ENCODE measurements at regions not wholly inside any gene's neighbourhood (a gene's known extent, or its start where the extent isn't known, plus 50 kb on each side); places are given as distances from the start of the nearest gene placed in this dataset.
"Not testable (repeated sequence)": the region's sequence is repeated elsewhere in the genome, so short reads cannot be mapped to it uniquely, and the experiment has no call there.

DNA sequence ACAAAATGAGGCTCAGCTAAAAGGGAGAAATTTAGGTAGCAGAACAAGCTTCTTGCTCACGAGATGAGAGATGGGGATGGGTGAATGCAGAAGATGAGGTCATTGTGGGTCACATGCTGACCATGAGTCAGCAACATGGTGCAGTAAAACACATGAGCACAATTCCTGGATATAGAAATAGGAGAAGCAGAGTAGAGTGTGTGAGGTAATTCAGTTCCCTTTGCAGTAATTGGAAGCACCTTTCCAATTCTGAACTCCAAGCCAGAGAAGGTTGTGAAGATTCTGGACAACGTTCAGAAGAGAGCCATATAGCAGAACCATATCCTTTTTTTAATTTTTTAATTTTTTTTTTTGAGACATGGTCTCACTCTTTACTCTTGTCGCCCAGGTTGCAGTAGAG, 62.0 kb upstream of the LMNTD1 start:
- H3K36me3 Mint-ChIP-seq, result peaks cover 6% of the 10 kb centered on the region
- TF ChIP-seq, protein P1, sequence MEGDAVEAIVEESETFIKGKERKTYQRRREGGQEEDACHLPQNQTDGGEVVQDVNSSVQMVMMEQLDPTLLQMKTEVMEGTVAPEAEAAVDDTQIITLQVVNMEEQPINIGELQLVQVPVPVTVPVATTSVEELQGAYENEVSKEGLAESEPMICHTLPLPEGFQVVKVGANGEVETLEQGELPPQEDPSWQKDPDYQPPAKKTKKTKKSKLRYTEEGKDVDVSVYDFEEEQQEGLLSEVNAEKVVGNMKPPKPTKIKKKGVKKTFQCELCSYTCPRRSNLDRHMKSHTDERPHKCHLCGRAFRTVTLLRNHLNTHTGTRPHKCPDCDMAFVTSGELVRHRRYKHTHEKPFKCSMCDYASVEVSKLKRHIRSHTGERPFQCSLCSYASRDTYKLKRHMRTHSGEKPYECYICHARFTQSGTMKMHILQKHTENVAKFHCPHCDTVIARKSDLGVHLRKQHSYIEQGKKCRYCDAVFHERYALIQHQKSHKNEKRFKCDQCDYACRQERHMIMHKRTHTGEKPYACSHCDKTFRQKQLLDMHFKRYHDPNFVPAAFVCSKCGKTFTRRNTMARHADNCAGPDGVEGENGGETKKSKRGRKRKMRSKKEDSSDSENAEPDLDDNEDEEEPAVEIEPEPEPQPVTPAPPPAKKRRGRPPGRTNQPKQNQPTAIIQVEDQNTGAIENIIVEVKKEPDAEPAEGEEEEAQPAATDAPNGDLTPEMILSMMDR (conservative IDR thresholded peaks at IDR 0.05), result no peak

DNA sequence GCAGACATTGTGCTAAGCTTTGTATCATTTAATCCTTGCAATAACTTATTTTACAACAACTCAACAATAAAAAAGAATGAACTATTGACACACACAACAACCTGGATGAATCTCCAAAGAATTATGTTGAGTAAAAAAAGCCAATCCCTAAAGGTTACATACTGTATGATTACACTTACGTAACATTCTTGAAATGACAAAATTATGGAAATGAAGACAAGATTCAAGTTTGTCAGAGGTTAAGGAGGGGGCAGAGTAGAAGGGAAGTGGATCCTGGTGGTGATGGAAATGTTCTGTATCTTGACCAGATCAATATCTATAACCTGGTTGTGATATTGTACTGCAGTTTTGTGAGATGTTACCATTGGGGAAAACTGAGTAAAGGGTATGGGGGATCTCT, 63.2 kb upstream of the LMNTD1 start:
- no peaks in the 10 kb centered on the region for H3K36me3 Mint-ChIP-seq
- H3K27me3 Mint-ChIP-seq, result peaks cover 3% of the 10 kb centered on the region
- no peaks in the 10 kb centered on the region for H3K4me1 Mint-ChIP-seq (ENCODE audit: unreplicated experiment)
- DNase-seq (ENCODE audit: extremely low spot score, unreplicated experiment), result no peak
- TF ChIP-seq, protein P1 (conservative IDR thresholded peaks at IDR 0.05), result no peak
- H3K9me3 Mint-ChIP-seq, result no peaks in the 10 kb centered on the region
- H3K27ac Mint-ChIP-seq, result no peak overlapping the region
- no peak overlapping the region for H3K4me3 Mint-ChIP-seq

More for the DNA sequence above, 62.0 kb upstream of the LMNTD1 start:
- H3K27me3 Mint-ChIP-seq, result peaks cover 11% of the 10 kb centered on the region
- no peak overlapping the region for H3K4me3 Mint-ChIP-seq
- no peaks in the 10 kb centered on the region for H3K9me3 Mint-ChIP-seq
- no peak overlapping the region for H3K27ac Mint-ChIP-seq
- DNase-seq (ENCODE audit: extremely low spot score, unreplicated experiment), result no peak
- H3K4me1 Mint-ChIP-seq (ENCODE audit: unreplicated experiment), result no peaks in the 10 kb centered on the region

DNA sequence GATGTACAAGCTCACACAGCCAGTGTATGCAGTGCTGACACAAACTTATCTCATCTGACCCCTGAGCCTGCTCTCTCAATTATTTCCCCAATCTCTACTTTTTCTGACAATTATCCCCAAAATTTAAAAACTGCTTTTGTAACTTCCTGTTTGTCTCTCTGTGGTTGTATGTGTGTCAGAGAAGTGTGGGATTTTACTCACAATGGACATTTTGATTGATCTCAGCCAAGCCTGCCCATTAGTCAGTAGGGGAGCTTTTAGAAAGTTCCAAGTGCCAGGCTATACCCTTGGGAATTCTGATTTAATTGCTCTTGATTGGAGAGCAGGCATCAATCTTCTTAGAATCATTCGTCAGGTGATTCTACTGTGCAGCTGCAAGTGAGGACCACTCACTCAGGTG, 64.9 kb upstream of the LMNTD1 start:
- H3K4me1 Mint-ChIP-seq (ENCODE audit: unreplicated experiment), result no peaks in the 10 kb centered on the region
- H3K27ac Mint-ChIP-seq, result no peak overlapping the region
- TF ChIP-seq, protein P1 (conservative IDR thresholded peaks at IDR 0.05), result no peak
- no peaks in the 10 kb centered on the region for H3K36me3 Mint-ChIP-seq
- peaks cover 3% of the 10 kb centered on the region for H3K27me3 Mint-ChIP-seq
- no peak for DNase-seq (ENCODE audit: extremely low spot score, unreplicated experiment)
- no peak overlapping the region for H3K4me3 Mint-ChIP-seq
- no peaks in the 10 kb centered on the region for H3K9me3 Mint-ChIP-seq

DNA sequence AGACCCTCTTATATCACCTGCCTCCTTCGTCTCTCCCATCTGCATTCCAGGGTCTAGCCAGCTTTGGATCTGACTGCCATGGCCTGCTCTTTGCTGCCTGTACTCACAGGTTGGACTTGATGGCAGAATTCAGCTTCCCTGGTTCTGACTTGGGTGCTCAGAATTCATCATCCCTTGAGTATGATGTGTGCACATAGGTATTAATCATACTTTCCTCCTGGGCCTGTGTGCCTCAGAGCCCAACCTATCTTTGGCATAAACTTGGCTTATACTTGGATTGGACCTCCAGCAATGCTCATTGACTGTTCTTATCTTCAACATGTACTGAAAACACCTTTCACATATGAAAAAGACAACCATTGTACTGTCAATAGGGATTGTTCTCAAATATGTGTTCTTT, 70.7 kb upstream of the LMNTD1 start:
- no peaks in the 10 kb centered on the region for H3K9me3 Mint-ChIP-seq
- no peaks in the 10 kb centered on the region for H3K36me3 Mint-ChIP-seq
- no peaks in the 10 kb centered on the region for H3K4me1 Mint-ChIP-seq (ENCODE audit: unreplicated experiment)
- DNase-seq (ENCODE audit: extremely low spot score, unreplicated experiment), result no peak
- H3K27me3 Mint-ChIP-seq, result no peaks in the 10 kb centered on the region
- H3K4me3 Mint-ChIP-seq, result no peak overlapping the region
- TF ChIP-seq, protein P1 (conservative IDR thresholded peaks at IDR 0.05), result no peak
- H3K27ac Mint-ChIP-seq, result no peak overlapping the region

DNA sequence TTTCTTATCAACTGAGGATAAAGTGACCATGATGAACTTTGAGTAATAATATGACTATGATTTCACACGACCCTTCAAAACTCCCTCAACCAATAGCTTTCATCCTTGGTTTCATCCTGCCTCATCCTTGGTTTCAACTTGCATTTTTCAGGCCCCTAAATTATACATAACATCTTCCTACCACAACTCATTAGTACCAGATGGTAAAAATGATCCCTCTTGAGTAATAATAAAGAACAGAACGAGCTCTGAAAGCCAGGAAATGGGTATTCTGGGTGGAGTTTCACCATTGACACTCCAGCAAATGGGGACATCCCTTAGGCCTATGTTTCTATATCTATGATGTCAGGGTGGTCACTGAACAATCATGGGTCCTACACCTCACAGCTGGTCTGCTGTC, 72.1 kb upstream of the LMNTD1 start:
- TF ChIP-seq, protein P1 (conservative IDR thresholded peaks at IDR 0.05), result no peak
- Mint-ChIP-seq H3K27ac (no peak overlapping the region), H3K36me3 (no peaks in the 10 kb centered on the region), H3K9me3 (no peaks in the 10 kb centered on the region), H3K4me3 (no peak overlapping the region), H3K4me1 (ENCODE audit: unreplicated experiment) (no peaks in the 10 kb centered on the region), H3K27me3 (no peaks in the 10 kb centered on the region)
- no peak for DNase-seq (ENCODE audit: extremely low spot score, unreplicated experiment)

DNA sequence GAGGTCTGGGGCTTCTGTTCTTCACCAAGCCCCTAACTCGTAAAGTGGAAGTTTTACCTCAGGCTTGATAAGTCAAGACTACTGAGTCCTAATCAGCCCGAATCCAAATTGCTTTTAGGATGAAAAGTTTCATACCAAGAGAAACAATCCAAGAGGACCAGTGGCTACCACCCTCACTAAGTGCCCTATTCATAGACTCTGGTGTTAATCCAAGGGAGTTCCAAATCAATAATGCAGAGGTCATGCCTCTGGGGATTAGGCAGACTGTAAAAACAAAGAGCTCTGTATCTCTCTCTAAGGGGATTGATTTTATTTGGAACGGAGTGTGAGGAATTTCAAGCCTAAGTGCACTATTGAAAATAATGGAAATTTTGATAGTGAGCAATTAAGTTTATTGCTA, 76.3 kb upstream of the LMNTD1 start:
- Mint-ChIP-seq H3K9me3 (peaks cover 4% of the 10 kb centered on the region), H3K27me3 (no peaks in the 10 kb centered on the region), H3K36me3 (peaks cover 4% of the 10 kb centered on the region), H3K4me3 (no peak overlapping the region), H3K4me1 (ENCODE audit: unreplicated experiment) (no peaks in the 10 kb centered on the region), H3K27ac (no peak overlapping the region)
- DNase-seq (ENCODE audit: extremely low spot score, unreplicated experiment), result no peak
- TF ChIP-seq, protein P1 (conservative IDR thresholded peaks at IDR 0.05), result no peak

DNA sequence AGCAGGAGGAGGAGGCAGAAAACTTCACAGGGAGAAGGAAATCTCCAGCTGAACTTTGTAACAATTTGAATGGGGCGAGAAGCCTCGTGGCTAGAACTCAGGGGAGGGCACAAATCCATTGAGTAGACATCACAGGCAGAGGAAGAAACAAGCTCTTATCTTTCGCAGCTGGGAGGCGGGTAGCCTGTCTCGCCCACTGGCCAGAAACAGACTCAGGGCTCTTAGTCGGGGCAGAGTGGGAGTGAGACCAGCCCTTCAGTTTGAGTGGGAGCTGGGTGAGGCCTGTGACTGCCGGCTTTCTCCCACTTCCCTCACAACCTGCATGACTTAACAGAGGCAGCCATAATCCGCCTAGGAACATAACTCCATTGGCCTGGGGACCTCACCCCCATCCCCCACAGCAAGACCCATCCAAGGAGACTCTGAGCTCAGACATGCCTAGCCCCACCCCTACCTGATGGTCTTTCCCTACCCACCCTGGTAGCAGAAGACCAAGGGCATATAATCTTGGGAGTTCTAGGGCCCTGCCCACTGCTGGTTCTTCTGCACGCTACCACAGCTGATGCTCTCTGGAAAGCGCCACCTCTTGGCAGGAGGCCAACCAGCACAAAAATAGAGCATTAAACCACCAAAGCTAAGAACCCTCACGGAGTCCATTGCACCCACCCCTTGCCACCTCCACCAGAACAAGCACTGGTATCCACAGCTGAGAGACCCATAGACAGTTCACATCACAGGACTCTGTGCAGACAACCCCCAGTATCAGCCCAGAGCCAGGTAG, 77.8 kb upstream of the LMNTD1 start:
- not testable (repeated sequence) for H3K36me3 Mint-ChIP-seq; H3K4me3 Mint-ChIP-seq; H3K27ac Mint-ChIP-seq; H3K27me3 Mint-ChIP-seq; H3K9me3 Mint-ChIP-seq; DNase-seq (ENCODE audit: extremely low spot score, unreplicated experiment); H3K4me1 Mint-ChIP-seq (ENCODE audit: unreplicated experiment)

DNA sequence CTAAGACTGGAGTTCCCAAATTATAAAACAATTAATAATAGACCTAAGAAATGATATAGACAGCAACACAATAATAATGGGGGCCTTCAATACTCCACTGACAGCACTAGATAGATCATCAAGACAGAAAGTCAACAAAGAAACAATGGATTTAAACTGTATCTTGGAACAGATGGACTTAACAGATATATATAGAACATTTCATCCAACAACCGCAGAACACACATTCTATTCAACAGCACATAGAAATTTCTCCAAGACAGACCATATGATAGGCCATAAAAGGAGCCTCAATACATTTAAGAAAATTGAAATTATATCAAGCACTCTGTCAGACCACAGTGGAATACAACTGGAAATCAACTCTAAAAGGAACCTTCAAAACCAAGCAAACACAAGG, 80.1 kb upstream of the LMNTD1 start:
- not testable (repeated sequence) for H3K4me1 Mint-ChIP-seq (ENCODE audit: unreplicated experiment); H3K27ac Mint-ChIP-seq; H3K27me3 Mint-ChIP-seq; H3K9me3 Mint-ChIP-seq; H3K4me3 Mint-ChIP-seq; DNase-seq (ENCODE audit: extremely low spot score, unreplicated experiment)
- H3K36me3 Mint-ChIP-seq, result peaks cover 14% of the 10 kb centered on the region

Measured in type B pancreatic cell (in vitro differentiated cells).